ENCODE measurements at regions not wholly inside any gene's neighbourhood (a gene's known extent, or its start where the extent isn't known, plus 50 kb on each side); places are given as distances from the start of the nearest gene placed in this dataset.

- TF ChIP-seq CTCF (conservative IDR thresholded peaks at IDR 0.05; ENCODE audit: control insufficient read depth, insufficient read depth, low read depth, low read length): no peak
- no peak for DNase-seq (ENCODE audit: low read depth)
- H3K4me3 ChIP-seq (ENCODE audit: control insufficient read depth, low read depth, low read length): no peak overlapping the region
Observed at GRCh38 chr5:142421621-142422397, 97.0 kb upstream of the SPRY4 start.

- no peak for DNase-seq (ENCODE audit: low read depth)
Observed at GRCh38 chr5:142421228-142421617, 96.4 kb upstream of the SPRY4 start.

GRCh38 chr5:142420561-142421227 is 95.9 kb upstream of the SPRY4 start:
- DNase-seq (ENCODE audit: low read depth): no peak
- TF ChIP-seq CTCF (conservative IDR thresholded peaks at IDR 0.05; ENCODE audit: control insufficient read depth, insufficient read depth, low read depth, low read length): no peak
- no peak overlapping the region for H3K4me3 ChIP-seq (ENCODE audit: control insufficient read depth, low read depth, low read length)

More at GRCh38 chr5:142421228-142421617, 96.4 kb upstream of the SPRY4 start:
- TF ChIP-seq CTCF (conservative IDR thresholded peaks at IDR 0.05; ENCODE audit: control insufficient read depth, insufficient read depth, low read depth, low read length): no peak
- H3K4me3 ChIP-seq (ENCODE audit: control insufficient read depth, low read depth, low read length): no peak overlapping the region

GRCh38 chr5:142412581-142412980 is 87.8 kb upstream of the SPRY4 start:
- DNase-seq (ENCODE audit: low read depth): no peak
- H3K4me3 ChIP-seq (ENCODE audit: control insufficient read depth, low read depth, low read length): no peak overlapping the region
- TF ChIP-seq CTCF (conservative IDR thresholded peaks at IDR 0.05; ENCODE audit: control insufficient read depth, insufficient read depth, low read depth, low read length): no peak

- no peak overlapping the region for H3K4me3 ChIP-seq (ENCODE audit: control insufficient read depth, low read depth, low read length)
- no peak for TF ChIP-seq CTCF (conservative IDR thresholded peaks at IDR 0.05; ENCODE audit: control insufficient read depth, insufficient read depth, low read depth, low read length)
- DNase-seq (ENCODE audit: low read depth): no peak
Observed at GRCh38 chr5:142411656-142412425, 87.0 kb upstream of the SPRY4 start.

GRCh38 chr5:142411103-142411502 is 86.3 kb upstream of the SPRY4 start:
- no peak for TF ChIP-seq CTCF (conservative IDR thresholded peaks at IDR 0.05; ENCODE audit: control insufficient read depth, insufficient read depth, low read depth, low read length)
- DNase-seq (ENCODE audit: low read depth): no peak
- no peak overlapping the region for H3K4me3 ChIP-seq (ENCODE audit: control insufficient read depth, low read depth, low read length)
